GM23248 (cell line): ENCODE measurements at regions not wholly inside any gene's neighbourhood (a gene's known extent, or its start where the extent isn't known, plus 50 kb on each side); places are given as distances from the start of the nearest gene placed in this dataset.

Source experiments
- DNase-seq: peaks from one replicate; pipeline ENCODE4 v3.0.0-alpha.2; 2015
- H2AFZ ChIP-seq: fragments of 200-600 bp; sonication (generic); 2 replicates; pipeline ENCODE4 v1.6.1; 2016; ENCODE audit warnings: antibody characterized with exemption
- H3F3A ChIP-seq: fragments of 200-600 bp; sonication (generic); 2 replicates; pipeline ENCODE4 v1.6.1; 2016; ENCODE audit warnings: mild to moderate bottlenecking, antibody characterized with exemption, mixed run types; ENCODE audit not compliant: insufficient read depth
- H3K27ac ChIP-seq: fragments of 200-600 bp; sonication (generic); 2 replicates; pipeline ENCODE4 v1.5.1; 2016; ENCODE audit warnings: mild to moderate bottlenecking
- H3K27me3 ChIP-seq: fragments of 200-600 bp; sonication (generic); replicated peaks from 2 replicates; pipeline ENCODE4 v1.6.1; 2016; ENCODE audit warnings: mild to moderate bottlenecking; ENCODE audit not compliant: insufficient read depth
- H3K36me3 ChIP-seq: fragments of 200-600 bp; sonication (generic); 2 replicates; pipeline ENCODE4 v1.6.1; 2016; ENCODE audit warnings: low read depth, mild to moderate bottlenecking
- H3K4me1 ChIP-seq: fragments of 200-600 bp; sonication (generic); 2 replicates; pipeline ENCODE4 v1.6.1; 2016; ENCODE audit warnings: mild to moderate bottlenecking; ENCODE audit not compliant: insufficient read depth
- H3K4me2 ChIP-seq: fragments of 200-600 bp; sonication (generic); one replicate; pipeline ENCODE4 v1.6.1; 2016; ENCODE audit warnings: mild to moderate bottlenecking; ENCODE audit not compliant: unreplicated experiment
- H3K4me3 ChIP-seq: fragments of 200-600 bp; sonication (generic); 2 replicates; pipeline ENCODE4 v1.5.1; 2016; ENCODE audit warnings: mild to moderate bottlenecking
- H3K79me2 ChIP-seq: fragments of 200-600 bp; sonication (generic); 2 replicates; pipeline ENCODE4 v1.6.1; 2016; ENCODE audit warnings: mild to moderate bottlenecking; ENCODE audit not compliant: insufficient read depth
- H3K9ac ChIP-seq: fragments of 200-600 bp; sonication (generic); 2 replicates; pipeline ENCODE4 v1.6.1; 2016; ENCODE audit warnings: mild to moderate bottlenecking
- H3K9me2 ChIP-seq: fragments of 200-600 bp; sonication (generic); 2 replicates; pipeline ENCODE4 v1.6.1; 2016; ENCODE audit warnings: mixed run types, mild to moderate bottlenecking, moderate library complexity; ENCODE audit not compliant: insufficient read depth
- H3K9me3 ChIP-seq: fragments of 200-600 bp; sonication (generic); one replicate; pipeline ENCODE4 v1.6.1; 2017; ENCODE audit warnings: low read depth
- H4K20me1 ChIP-seq: fragments of 200-600 bp; sonication (generic); 2 replicates; pipeline ENCODE4 v1.6.0; 2016; ENCODE audit not compliant: insufficient read depth
- EZH2 ChIP-seq: fragments of 200-600 bp; sonication (generic); IDR thresholded peaks from 2 replicates; pipeline ENCODE4 v1.6.1; 2018; ENCODE audit warnings: antibody characterized with exemption, mild to moderate bottlenecking; ENCODE audit not compliant: insufficient read depth, poor library complexity, severe bottlenecking
- EZH2phosphoT487 ChIP-seq: fragments of 200-600 bp; sonication (generic); IDR thresholded peaks from 2 replicates; pipeline ENCODE4 v1.6.1; 2018; ENCODE audit warnings: antibody characterized with exemption, moderate library complexity, mild to moderate bottlenecking, low read depth; ENCODE audit not compliant: insufficient read depth
- WGBS, 2 experiments: methylation state at CpG; one replicate each; pipeline ENCODE4 v1.1.6; 2015 to 2017; ENCODE audit warnings: low lambda C conversion rate in 2 of 2, low coverage in 1 of 2; ENCODE audit errors: missing lambda C conversion rate in 2 of 2; 5-methylcytosine and 5-hydroxymethylcytosine counted together
- in situ Hi-C: fragments of 300-500 bp; cut with MboI; formaldehyde crosslinking; loops from 2 replicates; pipeline ENCODE4 v1.15.0; 2020

DNA sequence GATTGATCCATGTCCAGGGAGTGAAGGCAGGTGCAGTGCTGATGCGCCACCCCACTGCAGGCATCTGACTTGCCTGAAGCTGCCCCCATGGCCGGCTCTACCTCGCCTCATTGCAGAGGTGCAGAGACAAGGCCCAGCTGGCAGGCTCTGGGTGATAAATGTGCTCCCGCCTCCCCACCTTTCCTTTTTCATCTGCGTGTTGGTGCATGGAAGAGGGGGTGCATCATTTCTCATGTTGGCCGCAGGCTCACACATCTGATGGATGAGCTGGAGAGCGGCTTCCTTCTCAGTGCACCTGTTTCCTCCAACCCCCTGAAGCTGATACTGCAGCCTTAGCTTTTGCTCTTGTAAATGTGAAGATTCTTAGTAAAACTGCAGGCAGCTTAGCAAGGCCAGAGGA is 306.0 kb upstream of the KAZN start:
- H3K4me3 ChIP-seq, result no peak overlapping the region
- H3K9me2 ChIP-seq, result no peaks in the 10 kb centered on the region
- H3K27me3 ChIP-seq, result peaks cover 15% of the 10 kb centered on the region; the same call in 1 of the 2 replicates
- 82 to 83% methylated on average over 7 of the region's 7 CpGs for WGBS, 2 experiments
- no peaks in the 10 kb centered on the region for H3K4me1 ChIP-seq
- TF ChIP-seq EZH2, result no peak
- TF ChIP-seq EZH2phosphoT487, result no peak
- H3K79me2 ChIP-seq, result no peaks in the 10 kb centered on the region
- no peaks in the 10 kb centered on the region for H4K20me1 ChIP-seq
- no peak overlapping the region for H3K27ac ChIP-seq
- no peaks in the 10 kb centered on the region for H3K9me3 ChIP-seq
- in situ Hi-C loops, result no loop called here
- no peak for DNase-seq
- H3K9ac ChIP-seq, result no peak overlapping the region
- no peaks in the 10 kb centered on the region for H3F3A ChIP-seq
- no peak overlapping the region for H3K4me2 ChIP-seq
- H3K36me3 ChIP-seq, result no peaks in the 10 kb centered on the region
- no peak overlapping the region for H2AFZ ChIP-seq

DNA sequence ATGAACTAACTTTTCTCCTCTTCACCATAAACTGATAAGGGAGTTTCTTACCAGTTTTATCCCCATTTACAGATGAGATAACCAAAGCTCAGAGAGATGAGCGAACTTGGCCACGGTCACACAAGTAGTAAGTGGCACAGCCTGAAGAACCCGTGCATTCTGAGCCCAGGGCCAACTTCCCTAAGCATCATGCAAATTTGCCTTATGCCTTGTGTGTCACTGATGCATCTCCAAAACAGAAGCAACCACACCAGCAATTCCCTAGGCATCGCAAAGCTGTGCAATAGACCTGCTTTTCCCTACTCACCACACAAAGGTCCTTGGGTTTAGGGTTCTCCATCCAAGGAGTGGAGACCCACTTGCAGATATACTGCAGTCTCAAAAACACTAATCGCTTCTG is 304.5 kb upstream of the KAZN start:
- no peaks in the 10 kb centered on the region for H3K9me3 ChIP-seq
- 79 to 82% methylated on average over 5 of the region's 5 CpGs for WGBS, 2 experiments
- H4K20me1 ChIP-seq, result no peaks in the 10 kb centered on the region
- H3K4me2 ChIP-seq, result no peak overlapping the region
- H3K4me1 ChIP-seq, result no peaks in the 10 kb centered on the region
- H3K9ac ChIP-seq, result no peak overlapping the region
- H3K9me2 ChIP-seq, result no peaks in the 10 kb centered on the region
- in situ Hi-C loops, result no loop called here
- no peak overlapping the region for H3K4me3 ChIP-seq
- H3K27ac ChIP-seq, result no peak overlapping the region
- no peak for DNase-seq
- H3F3A ChIP-seq, result no peaks in the 10 kb centered on the region
- H3K27me3 ChIP-seq, result peaks cover 15% of the 10 kb centered on the region; the same call in 1 of the 2 replicates
- TF ChIP-seq EZH2 (no peak), EZH2phosphoT487 (no peak)
- no peak overlapping the region for H2AFZ ChIP-seq
- H3K79me2 ChIP-seq, result no peaks in the 10 kb centered on the region
- no peaks in the 10 kb centered on the region for H3K36me3 ChIP-seq

DNA sequence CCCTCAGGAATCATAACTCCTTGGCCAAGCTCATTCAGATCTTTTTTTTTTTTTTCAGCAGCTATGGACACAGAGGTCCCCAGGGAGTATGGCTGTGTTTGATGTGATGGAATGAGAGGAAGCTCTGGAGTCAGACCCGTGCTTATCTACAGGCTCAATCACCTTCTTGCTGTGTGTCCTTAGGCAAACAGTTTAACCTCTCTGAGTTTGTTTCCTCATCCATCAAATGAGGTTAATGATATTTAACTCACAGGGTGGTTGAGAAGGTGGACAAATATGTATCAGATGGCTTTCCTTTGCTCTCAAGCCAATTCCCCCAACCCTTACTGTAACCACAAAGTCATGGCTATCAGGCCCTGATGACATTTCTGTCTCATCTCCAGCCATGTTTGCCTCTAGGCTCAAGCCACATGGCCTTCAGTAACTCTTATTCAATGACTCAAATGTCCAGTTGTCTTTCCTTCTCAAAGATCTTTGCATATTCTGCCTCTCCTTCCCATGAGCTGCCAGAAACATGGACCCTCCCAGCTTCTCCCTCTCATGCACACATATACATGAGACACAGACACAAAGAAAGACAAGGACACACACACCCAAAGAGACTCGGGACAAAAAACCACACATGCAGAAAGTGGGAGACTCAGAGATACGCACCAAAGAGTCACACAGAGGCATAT is 303.5 kb upstream of the KAZN start:
- H3K4me3 ChIP-seq, result no peak overlapping the region
- TF ChIP-seq EZH2phosphoT487 (no peak), EZH2 (no peak)
- H3K4me1 ChIP-seq, result no peaks in the 10 kb centered on the region
- no peaks in the 10 kb centered on the region for H3K9me3 ChIP-seq
- H3K27ac ChIP-seq, result no peak overlapping the region
- in situ Hi-C loops, result no loop called here
- H3K9me2 ChIP-seq, result no peaks in the 10 kb centered on the region
- no peaks in the 10 kb centered on the region for H3F3A ChIP-seq
- H3K4me2 ChIP-seq, result no peak overlapping the region
- no peak overlapping the region for H3K9ac ChIP-seq
- WGBS, 2 experiments, result 60 to 61% methylated on average over 3 of the region's 3 CpGs
- no peak for DNase-seq
- H3K27me3 ChIP-seq, result peaks cover 15% of the 10 kb centered on the region; the same call in 1 of the 2 replicates
- H2AFZ ChIP-seq, result no peak overlapping the region
- H4K20me1 ChIP-seq, result no peaks in the 10 kb centered on the region
- no peaks in the 10 kb centered on the region for H3K79me2 ChIP-seq
- H3K36me3 ChIP-seq, result no peaks in the 10 kb centered on the region

DNA sequence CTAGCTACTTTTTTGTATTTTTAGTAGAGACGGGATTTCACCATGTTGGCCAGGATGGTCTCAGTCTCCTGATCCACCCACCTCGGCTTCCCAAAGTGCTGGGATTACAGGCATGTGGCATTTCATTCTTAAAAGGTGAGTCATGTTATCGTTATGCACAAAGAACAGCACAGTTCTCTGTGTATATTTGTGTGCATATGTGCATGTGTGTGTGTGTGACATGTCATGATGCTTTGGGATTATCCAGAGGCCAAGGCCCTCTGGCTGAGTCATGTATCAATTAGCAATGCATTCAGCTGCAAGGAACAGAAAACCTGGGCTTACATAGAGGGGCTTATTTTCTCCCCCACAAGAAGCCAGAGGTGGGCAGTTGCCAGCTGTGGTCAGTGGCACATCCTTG is 301.7 kb upstream of the KAZN start:
- Histone ChIP-seq H3K9ac (no peak overlapping the region), H4K20me1 (no peaks in the 10 kb centered on the region), H3K9me2 (no peaks in the 10 kb centered on the region), H3K9me3 (no peaks in the 10 kb centered on the region), H3K4me3 (no peak overlapping the region), H3K36me3 (no peaks in the 10 kb centered on the region), H3F3A (no peaks in the 10 kb centered on the region), H3K27ac (no peak overlapping the region), H3K79me2 (no peaks in the 10 kb centered on the region), H3K4me1 (no peaks in the 10 kb centered on the region), H2AFZ (no peak overlapping the region), H3K27me3 (peaks cover 16% of the 10 kb centered on the region; the same call in 1 of the 2 replicates), H3K4me2 (no peak overlapping the region)
- DNase-seq, result peak; percentile 10
- in situ Hi-C loops, result no loop called here
- 69 to 74% methylated on average over 3 of the region's 3 CpGs for WGBS, 2 experiments
- TF ChIP-seq EZH2phosphoT487, result no peak
- no peak for TF ChIP-seq EZH2
